HG02623 (cell line): ENCODE measurements at regions not wholly inside any gene's neighbourhood (a gene's known extent, or its start where the extent isn't known, plus 50 kb on each side); places are given as distances from the start of the nearest gene placed in this dataset.
"Not testable (repeated sequence)": the region's sequence is repeated elsewhere in the genome, so short reads cannot be mapped to it uniquely, and the experiment has no call there.

Experiments used
- ATAC-seq: cut with Tn5 transposase; IDR thresholded peaks from one replicate; pipeline ENCODE4 v1.9.1; 2021; ENCODE audit warnings: moderate library complexity; ENCODE audit not compliant: unreplicated experiment

GRCh38 chr2:219724628-219725027 lies 97.2 kb downstream of the SLC4A3 start:
- no peak for ATAC-seq

- ATAC-seq = no peak
These were observed 99.5 kb downstream of the SLC4A3 start for GRCh38 chr2:219726916-219727315.

GRCh38 chr2:219727771-219728429 lies 100.5 kb downstream of the SLC4A3 start:
- no peak for ATAC-seq

GRCh38 chr2:219728991-219729487 lies 101.6 kb downstream of the SLC4A3 start:
- ATAC-seq = no peak

- no peak for ATAC-seq
These were observed 103.7 kb downstream of the SLC4A3 start for GRCh38 chr2:219731173-219731572.

GRCh38 chr2:219733106-219733505 lies 105.7 kb downstream of the SLC4A3 start:
- no peak for ATAC-seq

- no peak for ATAC-seq
These were observed 106.3 kb downstream of the SLC4A3 start for GRCh38 chr2:219733746-219734145.

GRCh38 chr2:219736209-219736608 lies 108.8 kb downstream of the SLC4A3 start:
- no peak for ATAC-seq

GRCh38 chr2:219737270-219737691 lies 109.9 kb downstream of the SLC4A3 start:
- no peak for ATAC-seq

GRCh38 chr2:219739066-219739465 lies 111.6 kb downstream of the SLC4A3 start:
- ATAC-seq = no peak

- no peak for ATAC-seq
These were observed 112.5 kb downstream of the SLC4A3 start for GRCh38 chr2:219739866-219740440.

GRCh38 chr2:219743548-219743947 lies 116.1 kb downstream of the SLC4A3 start:
- no peak for ATAC-seq

- no peak for ATAC-seq
These were observed 116.6 kb downstream of the SLC4A3 start for GRCh38 chr2:219744066-219744465.

GRCh38 chr2:219744600-219744999 lies 117.2 kb downstream of the SLC4A3 start:
- ATAC-seq = no peak

GRCh38 chr2:219747637-219748036 lies 120.2 kb downstream of the SLC4A3 start:
- no peak for ATAC-seq

GRCh38 chr2:219748671-219749570 lies 121.5 kb downstream of the SLC4A3 start:
- no peak for ATAC-seq

GRCh38 chr2:219751121-219751520 lies 123.7 kb downstream of the SLC4A3 start:
- ATAC-seq = not testable (repeated sequence)

- no peak for ATAC-seq
These were observed 125.3 kb downstream of the SLC4A3 start for GRCh38 chr2:219752726-219753125.

- ATAC-seq = no peak
These were observed 131.7 kb downstream of the SLC4A3 start for GRCh38 chr2:219758907-219759680.

GRCh38 chr2:219759801-219760200 lies 132.4 kb downstream of the SLC4A3 start:
- ATAC-seq = no peak
